ENCODE measurements at regions not wholly inside any gene's neighbourhood (a gene's known extent, or its start where the extent isn't known, plus 50 kb on each side); places are given as distances from the start of the nearest gene placed in this dataset.
A peak's percentile ranks its signal among the peaks of the same experiment; 100 is the strongest.
"Not testable (repeated sequence)": the region's sequence is repeated elsewhere in the genome, so short reads cannot be mapped to it uniquely, and the experiment has no call there.

DNA sequence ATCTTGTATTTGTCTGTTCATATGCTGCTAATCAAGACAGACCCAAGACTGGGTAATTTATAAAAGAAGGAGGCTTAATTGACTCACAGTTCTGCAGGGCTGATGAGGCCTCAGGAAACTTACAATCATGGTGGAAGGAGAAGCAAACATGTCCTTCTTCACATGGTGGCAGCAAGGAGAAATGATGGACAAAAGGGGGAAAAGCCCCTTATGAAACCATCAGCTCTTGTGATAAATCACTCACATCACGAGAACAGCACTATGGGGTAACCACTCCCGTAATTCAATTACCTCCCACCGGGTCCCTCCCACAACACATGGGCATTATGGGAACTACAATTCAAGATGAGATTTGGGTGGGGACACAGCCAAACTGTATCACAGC lies 117.0 kb downstream of the TTC6 start:
- not testable (repeated sequence) for DNase-seq

GRCh38 chr14:37712976-37713431 lies 117.6 kb downstream of the TTC6 start:
- DNase-seq, result no peak

- DNase-seq, result no peak
Measured at GRCh38 chr14:37720131-37720530, 124.7 kb downstream of the TTC6 start.

GRCh38 chr14:37721976-37722659 lies 126.7 kb downstream of the TTC6 start:
- peak; percentile 26 for DNase-seq

DNA sequence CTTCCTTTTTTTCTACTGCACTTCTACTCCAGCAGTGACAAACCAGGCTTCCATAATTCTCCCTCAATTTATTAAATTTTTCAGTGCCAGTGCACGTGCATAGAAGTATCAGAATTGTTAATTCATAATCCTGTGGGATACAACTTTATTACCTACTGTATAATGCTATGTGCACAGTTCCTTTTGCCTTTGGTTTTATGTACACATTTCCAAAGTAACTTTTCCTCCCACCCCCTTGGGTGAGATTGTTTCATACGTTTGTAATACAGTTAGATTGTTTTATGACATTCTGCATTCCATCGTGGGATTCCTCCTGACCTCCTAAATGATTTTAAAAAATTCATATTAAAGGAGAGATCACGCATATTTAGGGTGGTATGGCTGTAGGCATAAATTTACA lies 128.1 kb downstream of the TTC6 start:
- no peak for DNase-seq

GRCh38 chr14:37726708-37727107 lies 131.3 kb downstream of the TTC6 start:
- DNase-seq, result no peak

- no peak for DNase-seq
Measured at GRCh38 chr14:37729218-37729617, 133.8 kb downstream of the TTC6 start.

- no peak for DNase-seq
Measured at GRCh38 chr14:37731094-37731493, 135.7 kb downstream of the TTC6 start.

DNA sequence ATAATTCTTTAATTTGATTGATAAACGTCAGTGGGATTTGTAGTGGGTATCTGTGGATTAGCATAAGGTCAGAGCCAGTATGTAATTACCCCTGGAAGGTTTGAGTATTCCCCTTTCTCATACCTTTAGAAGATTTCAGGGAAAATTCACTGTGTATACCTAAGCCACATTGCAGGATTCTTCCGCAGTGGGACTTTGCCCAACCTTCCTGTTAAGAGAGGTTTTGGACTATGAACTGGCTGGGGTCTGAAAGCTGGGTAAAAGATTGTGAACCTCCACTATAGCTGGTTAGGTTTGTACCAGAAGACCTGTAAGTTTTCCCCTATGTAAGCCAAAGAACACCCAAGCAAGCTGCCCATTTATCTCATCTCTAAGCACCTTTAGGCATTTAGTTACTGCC lies 150.2 kb downstream of the TTC6 start:
- DNase-seq, result no peak

- no peak for DNase-seq
Measured at GRCh38 chr14:37746140-37746832, 150.9 kb downstream of the TTC6 start.

DNA sequence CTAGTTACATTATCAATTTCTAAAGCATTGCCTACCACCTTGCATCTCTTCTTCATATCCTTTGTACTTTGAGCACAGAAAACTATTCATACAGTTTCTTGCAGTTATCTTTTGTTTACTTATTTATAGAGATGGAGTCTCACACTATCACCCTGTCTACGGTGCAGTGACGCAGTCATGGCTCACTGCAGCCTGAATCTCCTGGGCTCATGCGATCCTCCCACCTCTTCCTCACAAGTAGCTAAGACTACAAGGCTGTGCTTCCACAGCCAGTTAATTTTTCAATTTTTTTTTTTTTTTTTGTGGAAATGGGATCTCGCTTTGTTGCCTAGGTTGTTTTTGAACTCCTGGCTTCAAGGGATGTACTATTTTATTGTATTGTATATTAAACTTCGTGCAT lies 158.0 kb downstream of the TTC6 start:
- no peak for DNase-seq

DNA sequence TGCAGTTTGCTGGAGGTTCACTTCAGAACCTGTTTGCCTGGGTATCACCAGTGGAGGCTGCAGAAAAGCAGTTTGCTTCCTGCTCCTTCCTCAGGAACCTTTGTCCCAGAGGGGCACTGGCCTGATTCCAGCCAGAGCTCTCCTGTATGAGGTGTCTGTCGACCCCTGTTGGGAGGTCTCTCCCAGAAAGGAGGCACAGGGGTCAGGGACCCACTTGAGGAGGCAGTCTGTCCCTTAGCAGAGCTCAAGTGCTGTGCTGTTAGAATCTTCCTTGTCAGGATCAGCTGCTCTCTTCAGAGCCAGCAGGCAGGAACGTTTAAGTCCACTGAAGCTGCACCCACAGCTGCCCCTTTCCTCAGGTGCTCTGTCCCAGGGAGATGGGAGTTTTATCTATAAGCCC lies 164.8 kb downstream of the TTC6 start:
- not testable (repeated sequence) for DNase-seq

DNA sequence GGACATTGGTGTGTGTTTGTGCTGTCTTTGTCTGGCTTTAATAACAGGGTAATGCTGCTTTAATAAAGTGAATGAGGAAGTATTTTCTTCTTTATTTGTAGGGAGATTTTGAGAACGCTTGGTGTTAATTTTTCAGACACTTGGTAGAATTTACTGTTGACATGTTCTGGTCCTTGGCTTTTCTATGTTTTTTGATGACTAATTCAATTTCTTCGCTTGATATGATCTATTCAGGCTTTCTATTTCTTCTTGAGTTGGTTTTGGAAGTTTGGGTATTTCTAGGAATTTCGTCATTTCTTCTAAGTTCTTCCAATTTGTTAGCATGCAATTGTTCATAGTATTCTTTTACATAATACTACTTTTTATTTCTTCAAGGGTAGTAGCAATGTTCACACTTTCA lies 167.8 kb downstream of the TTC6 start:
- DNase-seq, result no peak

DNA sequence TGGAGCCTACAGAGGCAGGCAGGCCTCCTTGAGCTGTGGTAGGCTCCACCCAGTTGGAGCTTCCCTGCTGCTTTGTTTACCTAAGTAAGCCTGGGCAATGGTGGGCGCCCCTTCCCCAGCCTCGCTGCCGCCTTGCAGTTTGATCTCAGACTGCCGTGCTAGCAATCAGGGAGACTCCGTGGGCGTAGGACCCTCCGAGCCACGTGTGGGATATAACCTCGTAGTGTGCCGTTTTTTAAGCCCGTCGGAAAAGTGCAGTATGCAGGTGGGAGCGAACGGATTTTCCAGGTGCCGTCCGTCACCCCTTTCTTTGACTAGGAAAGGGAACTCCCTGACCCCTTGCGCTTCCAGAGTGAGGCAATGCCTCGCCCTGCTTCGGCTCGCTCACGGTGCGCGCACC lies 176.9 kb downstream of the TTC6 start:
- not testable (repeated sequence) for DNase-seq

GRCh38 chr14:37776791-37777499 lies 181.5 kb downstream of the TTC6 start:
- no peak for DNase-seq

GRCh38 chr14:37778135-37778943 lies 182.9 kb downstream of the TTC6 start:
- no peak for DNase-seq

- DNase-seq, result no peak
Measured at GRCh38 chr14:37779480-37779879, 184.1 kb downstream of the TTC6 start.

DNA sequence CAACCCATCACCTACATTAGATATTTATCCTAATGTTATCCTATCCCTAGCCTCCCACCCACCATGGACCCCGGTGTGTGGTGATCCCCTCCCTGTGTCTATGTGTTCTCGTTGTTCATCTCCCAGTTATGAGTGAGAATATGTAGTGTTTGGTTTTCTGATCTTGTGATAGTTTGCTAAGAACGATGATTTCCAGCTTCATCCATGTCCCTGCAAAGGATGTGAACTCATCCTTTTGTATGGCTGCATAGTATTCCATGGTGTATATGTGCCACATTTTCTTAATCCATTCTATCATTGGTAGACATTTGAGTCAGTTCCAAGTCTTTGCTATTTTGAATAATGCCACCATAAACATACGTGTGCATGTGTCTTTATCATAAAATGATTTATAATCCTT lies 185.3 kb downstream of the TTC6 start:
- DNase-seq, result not testable (repeated sequence)

- DNase-seq, result not testable (repeated sequence)
Measured at GRCh38 chr14:37784203-37784826, 188.9 kb downstream of the TTC6 start.

GRCh38 chr14:37784827-37785223 lies 189.4 kb downstream of the TTC6 start:
- DNase-seq, result not testable (repeated sequence)

DNA sequence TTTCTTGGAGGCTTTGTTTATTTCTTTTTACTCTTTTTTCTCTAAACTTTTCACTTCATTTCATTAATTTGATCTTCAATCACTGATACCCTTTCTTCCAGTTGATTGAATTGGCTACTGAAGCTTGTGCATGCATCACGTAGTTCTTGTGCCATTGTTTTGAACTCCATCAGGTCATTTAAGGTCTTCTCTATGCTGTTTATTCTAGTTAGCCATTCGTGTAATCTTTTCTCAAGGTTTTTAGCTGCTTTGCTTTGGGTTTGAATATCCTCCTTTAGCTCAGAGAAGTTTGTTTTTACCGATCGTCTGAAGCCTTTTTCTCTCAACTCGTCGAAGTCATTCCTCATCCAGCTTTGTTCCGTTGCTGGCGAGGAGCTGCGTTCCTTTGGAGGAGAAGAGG lies 189.9 kb downstream of the TTC6 start:
- DNase-seq, result not testable (repeated sequence)

- not testable (repeated sequence) for DNase-seq
Measured at GRCh38 chr14:37786114-37786625, 190.7 kb downstream of the TTC6 start.

All from fibroblast of skin of abdomen (primary cell).